CD4-positive, alpha-beta T cell treated with Interleukin-17A for 1 hour (primary cell): ENCODE measurements at regions not wholly inside any gene's neighbourhood (a gene's known extent, or its start where the extent isn't known, plus 50 kb on each side); places are given as distances from the start of the nearest gene placed in this dataset.
"Not testable (repeated sequence)": the region's sequence is repeated elsewhere in the genome, so short reads cannot be mapped to it uniquely, and the experiment has no call there.

Experiments used
- DNase-seq: peaks from one replicate; pipeline ENCODE4 v3.0.0-alpha.2; 2020

- DNase-seq = no peak
Measured at GRCh38 chr16:61421111-61421510, 615.1 kb downstream of the CDH8 start.

DNA sequence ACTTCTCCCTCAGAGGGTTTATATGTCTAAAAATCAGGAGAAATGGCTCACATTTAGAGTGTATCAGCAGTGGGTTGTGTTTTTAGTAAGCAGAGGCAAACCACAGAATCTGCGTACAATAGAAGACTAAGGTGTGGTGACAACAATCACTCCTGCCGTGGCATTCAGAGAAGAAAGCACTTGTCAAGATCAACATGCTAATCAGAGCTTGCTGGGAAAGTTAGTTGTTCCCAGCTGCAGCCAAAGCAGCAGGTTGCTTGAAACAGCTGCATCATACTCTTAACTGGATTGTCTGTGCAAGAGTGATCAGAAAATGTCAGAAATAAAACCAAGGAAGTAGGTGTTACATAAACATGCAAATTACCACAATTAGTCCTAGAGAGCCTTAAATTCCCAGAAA is 616.4 kb downstream of the CDH8 start:
- no peak for DNase-seq

DNA sequence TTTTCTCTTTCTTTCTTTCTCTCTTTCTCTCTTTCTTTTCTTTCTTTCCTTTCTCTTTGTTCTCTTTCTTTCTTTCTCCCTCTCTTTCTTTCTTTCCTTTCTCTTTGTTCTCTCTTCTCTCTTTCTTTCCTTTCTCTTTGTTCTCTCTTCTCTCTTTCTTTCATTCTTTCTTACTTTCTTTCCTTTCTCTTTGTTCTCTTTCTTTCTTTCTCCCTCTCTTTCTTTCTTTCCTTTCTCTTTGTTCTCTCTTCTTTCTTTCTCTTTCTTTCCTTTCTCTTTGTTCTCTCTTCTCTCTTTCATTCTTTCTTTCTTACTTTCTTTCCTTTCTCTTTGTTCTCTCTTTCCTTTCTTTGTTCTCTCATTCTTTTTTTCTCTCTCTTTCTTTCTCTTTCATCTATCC is 617.4 kb downstream of the CDH8 start:
- DNase-seq = not testable (repeated sequence)

DNA sequence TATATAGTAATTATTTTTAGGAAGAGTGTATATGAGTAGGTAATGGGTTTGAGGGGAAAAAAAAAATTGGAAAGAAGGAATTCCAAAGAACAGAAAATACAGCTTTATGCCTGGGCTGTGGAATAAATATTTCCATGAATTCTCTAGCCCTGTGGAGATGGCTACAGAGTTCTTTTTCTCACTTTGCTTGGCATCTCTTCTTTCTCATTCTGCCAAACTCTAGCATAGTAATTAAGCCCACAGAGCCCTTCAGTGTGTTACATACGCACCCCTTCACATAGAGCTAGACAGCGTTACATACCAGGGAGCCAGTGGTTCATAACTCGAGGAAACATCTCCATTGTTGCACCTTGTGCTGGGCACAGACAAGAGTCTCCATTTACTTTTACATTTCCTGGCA is 621.1 kb downstream of the CDH8 start:
- no peak for DNase-seq

- DNase-seq = no peak
Measured at GRCh38 chr16:61413021-61413420, 623.2 kb downstream of the CDH8 start.

- no peak for DNase-seq
Measured at GRCh38 chr16:61412562-61412961, 623.7 kb downstream of the CDH8 start.

DNA sequence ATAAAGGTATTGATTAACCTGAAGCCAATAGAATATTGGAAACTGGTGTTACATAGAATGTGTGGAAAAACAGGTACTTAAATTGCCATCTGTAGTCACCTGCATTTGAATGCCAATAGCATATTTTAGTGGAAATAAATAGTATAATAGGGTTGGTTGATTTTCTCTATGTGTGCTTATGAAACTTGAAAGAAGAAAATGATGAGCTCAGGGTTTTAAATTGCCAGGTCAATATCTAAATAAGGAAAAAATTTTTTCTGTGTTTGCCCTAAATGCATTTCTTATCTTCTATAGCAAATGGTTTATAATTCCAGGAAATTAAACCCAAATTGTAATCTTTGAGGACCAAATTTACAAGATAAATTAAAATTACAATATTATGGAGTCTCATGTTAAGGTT is 626.6 kb downstream of the CDH8 start:
- no peak for DNase-seq

DNA sequence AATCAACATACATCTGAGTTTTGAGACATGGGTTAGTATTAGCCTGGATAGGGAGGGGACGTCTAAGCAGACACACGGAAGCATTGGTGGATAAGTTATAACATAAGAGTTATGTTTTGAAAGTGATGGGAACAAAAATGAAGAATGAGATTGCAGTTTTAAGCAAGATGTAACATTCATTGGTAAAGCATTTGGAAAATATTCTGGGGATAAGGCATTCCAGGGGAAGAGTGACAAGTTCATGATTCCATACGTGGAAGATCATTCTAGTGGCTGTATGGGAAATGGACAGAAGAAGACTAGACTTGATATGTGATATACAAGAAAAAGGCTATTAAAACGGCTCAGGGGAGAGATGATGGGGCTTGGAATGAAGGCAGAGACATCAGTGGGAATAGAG is 632.9 kb downstream of the CDH8 start:
- no peak for DNase-seq

DNA sequence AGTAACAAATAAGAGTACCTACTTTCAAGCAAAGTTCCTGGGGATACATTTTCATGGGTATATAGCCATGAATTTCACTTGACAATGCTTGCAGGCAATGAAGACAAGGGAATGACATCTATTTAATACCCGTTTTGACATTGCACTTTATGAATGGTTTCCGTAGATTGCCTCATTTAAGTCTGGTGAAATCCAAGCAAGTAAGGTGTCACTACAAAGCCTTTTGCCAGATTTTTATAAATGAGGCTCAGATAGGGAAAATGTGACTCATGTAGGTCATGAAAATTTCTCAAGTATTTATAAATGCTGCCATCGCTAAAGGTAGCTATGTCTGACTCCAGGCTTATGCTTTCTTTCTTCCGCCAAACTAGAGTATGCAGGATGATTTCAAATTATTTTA is 644.3 kb downstream of the CDH8 start:
- DNase-seq = no peak

GRCh38 chr16:61390965-61391637 is 645.1 kb downstream of the CDH8 start:
- no peak for DNase-seq

DNA sequence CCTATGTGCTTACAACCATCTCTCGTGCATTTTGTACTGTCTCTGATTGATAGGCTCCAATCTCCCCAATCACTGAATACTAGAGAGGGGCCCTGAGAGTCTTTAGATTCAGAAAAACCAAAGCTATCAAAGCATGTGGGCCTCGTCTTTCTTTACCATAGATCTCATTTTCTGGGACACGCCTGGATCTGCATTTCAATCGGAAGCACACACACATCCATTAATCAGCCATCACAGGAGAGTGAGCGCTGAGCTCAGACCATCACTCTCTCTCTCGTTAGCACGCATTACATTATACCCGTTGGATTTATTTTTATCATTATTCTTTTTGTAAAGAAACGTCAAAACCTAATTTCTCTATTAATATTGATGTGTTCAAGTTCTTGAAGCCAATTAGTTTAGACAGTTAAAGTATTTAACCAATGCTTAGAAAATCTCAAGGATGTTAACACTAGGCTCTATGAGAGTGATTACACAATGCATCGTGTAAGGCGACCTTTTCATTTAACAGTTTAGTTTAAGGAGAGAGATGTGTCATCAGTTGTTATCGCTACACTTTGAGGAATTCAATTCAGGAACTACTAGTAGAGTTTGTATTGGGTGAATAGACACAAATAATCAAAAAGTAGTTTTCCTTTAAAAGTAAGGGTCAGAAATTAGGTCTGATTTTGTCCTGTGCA is 650.7 kb downstream of the CDH8 start:
- DNase-seq = no peak

- DNase-seq = no peak
Measured at GRCh38 chr16:61382435-61382834, 653.8 kb downstream of the CDH8 start.

- DNase-seq = no peak
Measured at GRCh38 chr16:61379311-61379710, 656.9 kb downstream of the CDH8 start.

- no peak for DNase-seq
Measured at GRCh38 chr16:61374071-61374470, 662.2 kb downstream of the CDH8 start.

- DNase-seq = no peak
Measured at GRCh38 chr16:61371881-61372280, 664.4 kb downstream of the CDH8 start.

DNA sequence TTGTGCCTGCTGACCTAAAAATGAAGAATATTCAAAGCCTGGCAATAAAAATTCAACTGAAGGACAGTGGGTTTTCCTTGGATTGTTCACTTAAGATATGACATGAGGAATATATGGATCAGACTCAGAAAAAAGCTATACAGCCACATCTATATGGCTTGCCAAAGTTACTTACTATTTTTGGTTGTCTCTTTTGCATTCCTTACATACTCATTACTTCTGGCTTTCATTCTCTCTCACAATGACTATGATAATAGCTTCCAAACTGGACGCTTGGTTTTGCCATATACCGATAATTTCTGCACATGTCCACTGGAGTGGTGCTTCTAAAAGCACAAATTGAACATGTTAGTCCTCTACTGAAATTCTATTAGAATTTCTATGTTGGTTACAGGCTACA is 664.9 kb downstream of the CDH8 start:
- DNase-seq = no peak

DNA sequence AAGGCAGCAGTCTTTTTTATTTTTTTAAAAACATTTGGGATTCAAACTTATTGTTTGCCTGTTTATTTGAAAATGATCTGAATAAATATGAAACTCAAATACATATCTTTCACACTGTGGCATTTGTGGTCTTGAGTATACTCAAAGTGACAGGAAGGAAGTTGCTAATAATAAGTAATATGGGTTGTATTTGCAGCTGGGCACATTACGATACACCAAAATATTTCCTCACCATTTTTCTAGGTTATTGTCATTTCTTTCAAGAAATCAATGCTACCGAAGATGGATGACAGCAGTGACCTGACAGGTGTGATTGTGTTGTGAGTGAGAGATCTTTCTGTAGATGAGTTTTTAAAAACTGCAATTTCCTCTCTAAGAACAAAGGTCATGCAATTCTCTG is 665.7 kb downstream of the CDH8 start:
- DNase-seq = no peak

- DNase-seq = no peak
Measured at GRCh38 chr16:61366006-61366405, 670.2 kb downstream of the CDH8 start.

DNA sequence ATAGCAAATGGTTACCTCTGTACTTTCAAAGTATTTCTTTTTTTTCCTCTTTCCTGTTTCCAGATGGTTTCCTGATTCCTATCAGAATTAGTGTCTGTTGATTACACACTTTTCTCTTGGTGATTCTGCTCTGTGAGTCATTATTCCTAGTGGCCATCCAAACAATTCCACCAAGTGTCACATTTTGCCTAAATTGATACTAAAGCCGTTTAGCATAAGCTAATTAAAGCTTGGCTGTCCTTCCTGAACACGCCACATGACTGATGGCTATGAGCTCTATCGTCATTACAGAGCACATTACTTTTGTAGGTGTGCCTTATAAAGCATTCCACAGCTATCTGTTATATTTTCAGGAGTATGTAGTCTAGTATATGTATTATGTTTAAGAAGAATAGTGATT is 671.2 kb downstream of the CDH8 start:
- no peak for DNase-seq

GRCh38 chr16:61362585-61362984 is 673.7 kb downstream of the CDH8 start:
- DNase-seq = no peak

- DNase-seq = no peak
Measured at GRCh38 chr16:61344791-61345190, 691.4 kb downstream of the CDH8 start.

GRCh38 chr16:61332461-61332860 is 703.8 kb downstream of the CDH8 start:
- DNase-seq = no peak

GRCh38 chr16:61324044-61324443 is 712.2 kb downstream of the CDH8 start:
- no peak for DNase-seq

DNA sequence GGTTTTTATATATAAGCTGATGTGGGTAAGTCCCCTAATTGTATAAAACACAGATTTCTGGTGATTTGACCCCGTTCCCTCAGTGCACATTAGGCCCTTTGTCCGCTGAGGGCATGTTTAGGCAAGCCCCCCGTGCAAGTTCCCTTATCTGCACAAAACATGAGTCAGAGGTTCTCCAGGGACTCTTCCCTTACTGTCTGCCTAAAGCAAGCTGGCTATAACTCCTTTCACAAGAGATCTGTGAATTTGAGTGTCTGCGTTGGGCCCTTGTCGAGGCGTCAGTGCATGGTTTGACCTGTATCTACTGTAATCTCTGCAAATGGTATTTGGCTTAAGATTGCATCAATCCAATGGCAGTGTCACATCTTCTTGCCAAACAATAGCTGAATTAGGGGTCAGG is 712.8 kb downstream of the CDH8 start:
- no peak for DNase-seq

GRCh38 chr16:61320791-61321190 is 715.4 kb downstream of the CDH8 start:
- DNase-seq = no peak
